GM19240 (cell line): ENCODE measurements at regions not wholly inside any gene's neighbourhood (a gene's known extent, or its start where the extent isn't known, plus 50 kb on each side); places are given as distances from the start of the nearest gene placed in this dataset.
"Not testable (repeated sequence)": the region's sequence is repeated elsewhere in the genome, so short reads cannot be mapped to it uniquely, and the experiment has no call there.

ENCODE experiments used
- DNase-seq: peaks from one replicate; pipeline ENCODE4 v3.0.0; 2011; ENCODE audit warnings: low spot score; ENCODE audit not compliant: insufficient read length

- no peak for DNase-seq
These were observed 196.9 kb upstream of the CNTNAP2 start for GRCh38 chr7:145919712-145920111.

- no peak for DNase-seq
These were observed 199.8 kb upstream of the CNTNAP2 start for GRCh38 chr7:145916776-145917175.

DNA sequence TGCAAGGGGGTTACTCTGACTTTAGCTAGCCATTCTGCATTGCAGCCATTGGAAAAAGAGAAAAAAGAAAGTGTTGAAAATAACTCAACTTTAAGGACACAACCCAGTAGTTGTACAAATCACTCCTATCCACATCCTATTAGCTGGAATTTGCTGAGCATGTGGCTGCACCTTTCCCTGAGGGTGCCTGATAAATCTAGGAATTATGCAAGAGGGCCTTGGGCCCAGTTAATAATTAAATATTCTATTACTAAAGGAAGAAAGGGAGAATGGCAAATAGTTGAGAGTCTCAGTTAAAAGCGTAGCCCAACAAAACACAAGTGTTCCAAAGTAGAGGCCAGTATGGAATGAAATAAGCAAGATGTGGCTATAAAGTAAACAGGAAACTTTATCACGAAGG is 200.9 kb upstream of the CNTNAP2 start:
- DNase-seq: no peak

DNA sequence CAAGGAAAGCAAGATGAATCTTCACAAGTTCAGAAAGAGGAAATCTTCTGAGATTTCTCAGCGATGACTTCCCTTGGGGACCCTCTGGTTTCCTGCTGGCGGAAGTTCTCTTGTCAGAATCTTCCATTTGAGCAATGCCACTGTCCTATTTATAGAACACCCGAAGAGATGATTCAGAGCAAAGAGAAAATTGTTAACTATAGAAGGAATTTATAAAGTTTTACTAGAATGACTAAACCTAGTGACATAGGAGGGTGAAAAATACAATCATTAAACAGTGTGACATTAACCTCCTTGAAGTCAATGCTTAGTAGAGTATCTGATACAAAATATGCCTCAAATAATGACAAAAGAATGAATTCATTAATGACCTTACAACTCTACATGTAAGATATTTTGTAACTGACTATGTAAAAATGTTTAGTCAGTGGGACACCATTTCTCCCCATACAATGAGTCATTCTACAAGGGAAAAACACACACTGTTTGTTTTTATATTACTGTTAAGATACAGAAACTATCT is 206.5 kb upstream of the CNTNAP2 start:
- no peak for DNase-seq

DNA sequence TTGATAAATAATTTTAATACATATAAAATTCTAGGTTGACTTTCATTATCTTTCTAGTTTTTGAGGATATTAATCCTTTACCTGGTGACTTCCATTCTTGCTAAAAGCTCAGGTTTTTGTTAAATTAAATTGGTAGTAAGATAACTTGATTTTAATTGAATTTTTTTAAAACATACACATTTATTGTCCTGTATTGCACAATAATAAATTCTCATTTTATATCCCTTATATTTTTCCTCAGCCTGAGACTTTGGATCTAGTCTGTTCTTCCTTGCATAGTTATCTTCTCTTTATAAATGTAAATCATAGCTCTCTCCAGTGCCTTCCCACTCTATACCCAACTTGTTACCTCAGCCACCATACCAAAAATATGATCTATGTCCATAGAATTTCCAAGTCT is 212.9 kb upstream of the CNTNAP2 start:
- no peak for DNase-seq

- no peak for DNase-seq
These were observed 214.5 kb upstream of the CNTNAP2 start for GRCh38 chr7:145902123-145902522.

DNA sequence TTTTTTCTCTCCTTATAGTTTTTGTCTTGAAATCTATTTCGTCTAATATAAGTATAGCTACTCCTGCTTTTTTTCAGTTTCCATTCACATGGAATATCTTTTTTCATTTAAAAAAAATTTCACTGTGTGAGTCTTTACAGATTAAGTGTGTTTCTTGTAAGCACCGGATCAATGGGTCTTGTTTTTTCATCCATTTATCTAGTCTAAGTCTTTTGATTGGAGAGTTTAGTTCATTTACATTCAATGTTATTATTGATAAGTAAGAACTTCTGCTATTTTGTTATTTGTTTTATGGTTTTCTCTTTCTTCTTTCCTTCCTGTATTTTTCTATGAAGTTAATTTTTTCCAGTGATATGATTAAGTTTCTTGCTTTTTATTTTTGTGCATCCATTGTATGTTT is 216.7 kb upstream of the CNTNAP2 start:
- no peak for DNase-seq

DNA sequence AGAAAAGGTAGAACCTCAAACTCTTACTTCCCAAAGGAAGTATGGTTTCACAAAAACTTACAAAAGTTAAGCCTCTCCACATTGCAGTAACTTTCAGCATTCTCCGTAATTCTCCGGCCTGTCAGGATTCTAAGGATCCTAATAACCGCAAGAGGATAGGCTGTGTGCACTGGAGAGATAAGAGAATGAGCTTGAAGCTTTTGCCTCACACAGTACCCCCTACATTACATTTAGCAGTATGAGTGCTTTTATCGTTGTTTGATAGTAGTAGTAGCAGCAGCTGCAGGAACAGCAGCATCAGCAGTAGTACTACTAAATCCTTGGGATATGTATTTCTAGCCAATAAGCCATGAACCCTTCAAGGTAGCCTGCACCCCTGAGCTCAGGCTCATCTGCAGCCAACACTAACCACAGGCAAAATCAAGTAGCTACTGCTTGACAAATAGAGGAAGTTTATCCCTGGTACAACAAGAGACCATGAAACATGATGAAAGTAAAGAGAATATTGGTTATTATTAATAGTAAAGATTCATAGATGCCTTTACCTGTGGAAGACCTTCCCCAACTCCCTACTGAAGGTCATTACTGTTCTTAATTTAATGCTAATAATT is 222.6 kb upstream of the CNTNAP2 start:
- DNase-seq: no peak

DNA sequence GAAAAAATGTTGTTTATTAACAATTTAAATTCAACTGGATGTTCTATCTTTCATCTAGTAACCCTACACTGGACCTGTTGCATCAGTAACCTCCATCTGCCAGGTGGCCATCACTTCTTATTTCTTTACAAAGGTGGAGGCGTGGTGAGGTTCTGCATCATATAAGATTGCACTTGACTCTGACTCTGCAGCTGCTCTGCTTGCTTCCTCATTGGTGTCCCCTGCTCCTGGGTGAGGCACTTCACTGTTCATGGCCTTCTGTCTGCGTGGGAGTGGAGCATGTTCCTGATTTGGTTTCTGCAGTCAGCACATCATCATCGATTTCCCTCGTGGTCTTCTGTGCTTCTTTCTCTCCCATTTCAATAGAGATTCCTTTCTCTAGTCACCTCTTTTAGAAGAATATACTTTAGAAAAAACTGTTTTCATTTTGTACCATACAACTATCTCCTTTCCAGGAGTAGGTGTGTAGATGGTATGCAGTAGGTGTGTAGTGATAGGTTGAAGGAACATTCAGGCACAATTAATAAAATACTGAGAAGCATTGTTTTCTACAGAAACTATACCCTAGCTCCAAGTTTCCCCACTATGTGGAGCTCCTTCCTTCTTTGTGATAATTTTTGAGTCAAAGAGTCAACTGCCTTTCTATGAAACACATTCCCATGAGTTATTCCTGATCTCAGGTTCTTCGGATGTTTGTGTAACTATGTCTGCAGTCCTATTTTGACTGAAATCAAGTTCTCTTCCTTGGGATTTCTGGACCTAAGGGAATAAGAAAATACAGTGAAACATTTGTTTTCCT is 231.7 kb upstream of the CNTNAP2 start:
- DNase-seq: no peak

DNA sequence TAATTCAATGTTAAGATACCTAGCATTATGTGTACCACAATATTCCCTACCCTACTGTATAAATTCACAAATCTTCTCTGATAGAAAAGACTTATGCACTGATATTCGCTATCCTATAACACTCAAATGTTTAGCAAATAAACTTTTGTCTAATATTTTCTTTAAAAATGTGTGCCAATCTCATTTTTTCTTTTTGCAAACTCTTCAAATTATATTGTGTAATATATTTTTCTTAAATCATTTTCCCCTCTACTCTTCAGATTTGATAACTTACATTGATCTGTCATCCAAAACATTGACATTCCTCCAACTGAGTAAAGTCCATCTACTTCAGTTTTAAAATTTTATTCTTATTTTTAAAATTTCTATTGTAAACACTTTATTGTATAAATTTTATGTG is 240.2 kb upstream of the CNTNAP2 start:
- DNase-seq: no peak

GRCh38 chr7:145875267-145875666 is 241.3 kb upstream of the CNTNAP2 start:
- no peak for DNase-seq

DNA sequence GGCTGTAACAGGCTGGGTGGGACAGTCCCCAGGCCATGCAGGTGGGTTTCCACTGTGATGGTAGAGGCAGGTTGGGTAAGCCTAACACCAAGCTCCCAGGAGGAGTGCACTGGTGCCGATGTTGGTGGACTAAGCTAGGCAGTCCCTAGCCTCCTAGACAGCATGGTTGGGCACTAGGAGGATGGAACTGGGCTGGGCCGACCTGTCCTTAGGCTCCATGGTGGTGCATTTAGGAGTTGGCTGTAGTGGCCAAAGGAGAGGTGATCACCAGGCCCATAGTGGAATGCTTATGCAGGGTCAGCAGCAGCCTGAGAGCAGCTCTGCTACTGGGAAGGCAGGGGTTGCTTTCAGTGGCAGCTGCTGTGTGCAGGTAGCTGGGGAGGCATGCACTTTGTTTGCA is 247.7 kb upstream of the CNTNAP2 start:
- no peak for DNase-seq

DNA sequence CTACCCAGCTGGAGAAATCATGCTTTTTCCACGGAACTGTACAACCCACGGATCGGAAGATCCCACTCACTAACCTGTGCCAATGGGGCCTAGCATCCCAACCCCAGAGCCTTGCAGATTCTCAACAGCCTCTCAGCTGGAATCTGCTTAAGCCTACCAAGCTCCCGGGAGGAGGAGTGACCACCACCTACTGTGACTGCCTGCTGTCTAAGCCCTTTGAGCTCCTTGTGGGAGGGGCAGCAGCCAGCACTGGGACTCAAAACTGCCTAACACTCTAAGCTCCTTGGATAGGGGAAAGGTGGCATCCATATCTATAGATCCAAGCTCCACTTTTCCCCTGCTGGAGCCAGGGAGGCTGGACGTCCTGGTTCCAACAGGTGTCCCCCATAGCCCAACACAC is 254.4 kb upstream of the CNTNAP2 start:
- no peak for DNase-seq

DNA sequence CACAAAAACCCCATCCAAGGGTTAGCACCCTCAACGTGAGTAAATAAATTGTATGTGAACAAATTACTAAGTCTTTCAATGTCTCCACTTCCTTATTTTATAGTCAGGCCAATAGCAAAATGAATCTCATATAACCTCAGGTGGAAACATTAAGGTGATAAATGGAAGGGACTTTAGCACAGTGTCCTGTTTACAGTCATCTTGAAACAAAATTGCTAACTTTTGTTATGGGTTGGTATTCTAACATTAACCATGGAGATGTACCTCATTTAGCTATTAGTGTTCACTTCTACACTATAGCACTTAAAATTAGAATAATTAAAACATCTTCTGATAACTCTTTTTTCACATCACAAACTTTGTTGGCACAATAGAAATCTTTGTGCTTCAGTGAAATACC is 255.8 kb upstream of the CNTNAP2 start:
- no peak for DNase-seq

DNA sequence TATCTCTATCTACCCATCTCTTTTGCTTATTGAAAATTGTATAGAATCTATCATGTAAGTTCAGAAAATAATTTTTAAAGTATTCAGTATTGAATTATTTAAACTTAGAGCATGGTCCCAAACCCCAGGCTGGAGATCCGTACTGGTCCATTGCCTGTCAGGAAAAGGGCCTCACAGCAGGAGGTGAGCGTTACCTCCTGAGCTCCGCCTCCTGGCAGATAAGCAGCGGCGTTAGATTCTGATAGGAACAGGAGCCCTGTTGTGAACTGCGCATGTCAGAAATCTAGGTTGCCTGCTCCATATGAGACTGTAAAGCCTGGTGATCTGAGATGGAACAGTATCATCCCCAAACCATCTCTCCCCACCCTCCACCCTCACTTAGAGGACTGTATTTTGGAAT is 266.0 kb upstream of the CNTNAP2 start:
- no peak for DNase-seq

- DNase-seq: no peak
These were observed 267.9 kb upstream of the CNTNAP2 start for GRCh38 chr7:145848691-145849090.

DNA sequence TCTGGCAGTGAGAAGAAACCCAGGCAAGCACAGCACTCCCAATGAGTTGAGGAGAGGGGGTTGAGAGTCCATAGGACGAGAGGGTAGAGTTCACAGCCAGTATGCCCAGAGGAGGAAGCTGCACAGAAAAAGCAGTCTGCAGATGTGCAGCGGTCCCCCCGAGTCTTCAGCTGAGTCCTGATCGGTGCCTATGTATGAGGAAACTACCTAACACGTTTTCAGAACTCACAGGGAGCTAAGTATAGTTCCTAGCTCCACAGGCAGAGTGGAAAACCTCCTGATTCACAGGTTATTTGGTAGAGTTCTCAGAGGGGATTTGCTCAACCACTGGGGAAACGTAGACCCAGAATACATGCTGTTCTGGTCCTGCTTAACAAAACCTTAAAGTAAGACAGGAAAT is 271.3 kb upstream of the CNTNAP2 start:
- no peak for DNase-seq

- no peak for DNase-seq
These were observed 276.8 kb upstream of the CNTNAP2 start for GRCh38 chr7:145839814-145840213.

- DNase-seq: no peak
These were observed 284.9 kb upstream of the CNTNAP2 start for GRCh38 chr7:145831616-145832206.

GRCh38 chr7:145817687-145818086 is 298.9 kb upstream of the CNTNAP2 start:
- DNase-seq: no peak

DNA sequence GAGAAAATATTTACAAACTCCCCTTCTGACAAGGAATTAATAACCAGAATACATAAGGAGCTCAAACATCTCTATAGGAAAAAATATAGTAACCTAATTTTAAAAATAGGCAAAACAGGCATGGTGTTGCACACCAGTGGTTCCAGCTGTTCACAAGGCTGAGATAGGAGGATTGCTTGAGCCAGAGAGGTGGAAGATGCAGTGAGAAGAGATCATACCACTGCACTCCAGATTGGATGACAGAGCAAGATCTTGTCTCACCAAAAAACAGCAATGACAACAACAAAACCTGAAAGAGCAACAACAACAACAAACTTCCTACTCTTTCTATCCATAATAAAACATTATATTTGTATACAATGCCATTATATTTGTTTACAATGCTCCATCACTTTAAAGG is 304.4 kb upstream of the CNTNAP2 start:
- DNase-seq: no peak

- DNase-seq: not testable (repeated sequence)
These were observed 311.1 kb upstream of the CNTNAP2 start for GRCh38 chr7:145805496-145805895.

DNA sequence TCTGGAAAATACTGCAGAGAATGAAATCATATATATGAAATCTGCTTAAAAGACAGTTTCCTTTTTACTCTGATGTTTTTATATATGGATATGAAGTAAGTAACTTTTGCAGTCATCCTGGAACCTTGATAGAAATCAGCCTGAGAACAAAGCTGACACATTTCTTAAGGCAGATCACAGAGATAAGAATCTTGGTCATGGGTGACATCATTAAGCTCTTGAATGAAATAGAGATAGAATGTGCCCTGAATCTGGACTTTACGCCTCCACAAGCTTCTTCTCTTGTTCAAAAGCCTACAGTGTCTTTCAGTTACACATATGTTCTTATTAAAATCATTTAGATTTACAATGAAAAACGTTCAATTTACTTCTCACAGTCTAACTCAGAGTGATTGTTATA is 319.1 kb upstream of the CNTNAP2 start:
- no peak for DNase-seq
